ENCODE measurements at regions not wholly inside any gene's neighbourhood (a gene's known extent, or its start where the extent isn't known, plus 50 kb on each side); places are given as distances from the start of the nearest gene placed in this dataset.

GRCh38 chr4:107246761-107247160 is 210.6 kb upstream of the DKK2 start:
- DNase-seq, result no peak

- DNase-seq, result peak; percentile 15
Observed at GRCh38 chr4:107243141-107243781, 207.1 kb upstream of the DKK2 start.

- no peak for DNase-seq
Observed at GRCh38 chr4:107220976-107221375, 184.9 kb upstream of the DKK2 start.

GRCh38 chr4:107219681-107220080 is 183.6 kb upstream of the DKK2 start:
- DNase-seq, result no peak

- no peak for DNase-seq
Observed at GRCh38 chr4:107216379-107216778, 180.3 kb upstream of the DKK2 start.

GRCh38 chr4:107215222-107215621 is 179.1 kb upstream of the DKK2 start:
- no peak for DNase-seq

GRCh38 chr4:107213880-107214279 is 177.8 kb upstream of the DKK2 start:
- DNase-seq, result no peak

GRCh38 chr4:107213410-107213809 is 177.3 kb upstream of the DKK2 start:
- DNase-seq, result no peak

GRCh38 chr4:107212565-107212964 is 176.5 kb upstream of the DKK2 start:
- DNase-seq, result no peak

- DNase-seq, result peak; percentile 28
Observed at GRCh38 chr4:107210450-107211239, 174.5 kb upstream of the DKK2 start.

GRCh38 chr4:107203733-107204132 is 167.6 kb upstream of the DKK2 start:
- DNase-seq, result no peak

GRCh38 chr4:107202744-107203143 is 166.6 kb upstream of the DKK2 start:
- DNase-seq, result no peak

GRCh38 chr4:107197121-107197520 is 161.0 kb upstream of the DKK2 start:
- DNase-seq, result no peak

- DNase-seq, result no peak
Observed at GRCh38 chr4:107196312-107196711, 160.2 kb upstream of the DKK2 start.

GRCh38 chr4:107194005-107194404 is 157.9 kb upstream of the DKK2 start:
- no peak for DNase-seq

- DNase-seq, result peak; percentile 17
Observed at GRCh38 chr4:107192601-107193000, 156.5 kb upstream of the DKK2 start.

- DNase-seq, result no peak
Observed at GRCh38 chr4:107187091-107187490, 151.0 kb upstream of the DKK2 start.

GRCh38 chr4:107183155-107183774 is 147.2 kb upstream of the DKK2 start:
- DNase-seq, result peak; percentile 59

- no peak for DNase-seq
Observed at GRCh38 chr4:107182347-107182746, 146.2 kb upstream of the DKK2 start.

GRCh38 chr4:107166873-107167450 is 130.8 kb upstream of the DKK2 start:
- DNase-seq, result no peak

- DNase-seq, result no peak
Observed at GRCh38 chr4:107166181-107166580, 130.1 kb upstream of the DKK2 start.

GRCh38 chr4:107164962-107165475 is 128.9 kb upstream of the DKK2 start:
- DNase-seq, result no peak

- DNase-seq, result no peak
Observed at GRCh38 chr4:107156443-107156842, 120.3 kb upstream of the DKK2 start.

Measured in hindlimb muscle (tissue), 1 donor.